Breast epithelium (tissue), 3 donors: ENCODE measurements at regions not wholly inside any gene's neighbourhood (a gene's known extent, or its start where the extent isn't known, plus 50 kb on each side); places are given as distances from the start of the nearest gene placed in this dataset.

Source experiments
- POLR2A ChIP-seq: fragments of 450-650 bp; IDR thresholded peaks from one replicate; pipeline ENCODE4 v1.6.1; 2016; ENCODE audit warnings: antibody characterized with exemption, mild to moderate bottlenecking, moderate library complexity
- TF ChIP-seq, protein P1 (sequence below), 3 donors: fragments of 450-650 bp; IDR thresholded peaks; one replicate each; pipeline ENCODE4 v1.5.1; 2016 to 2017; ENCODE audit warnings: antibody characterized with exemption in 3 of 3, mild to moderate bottlenecking in 3 of 3, moderate library complexity in 3 of 3

DNA sequence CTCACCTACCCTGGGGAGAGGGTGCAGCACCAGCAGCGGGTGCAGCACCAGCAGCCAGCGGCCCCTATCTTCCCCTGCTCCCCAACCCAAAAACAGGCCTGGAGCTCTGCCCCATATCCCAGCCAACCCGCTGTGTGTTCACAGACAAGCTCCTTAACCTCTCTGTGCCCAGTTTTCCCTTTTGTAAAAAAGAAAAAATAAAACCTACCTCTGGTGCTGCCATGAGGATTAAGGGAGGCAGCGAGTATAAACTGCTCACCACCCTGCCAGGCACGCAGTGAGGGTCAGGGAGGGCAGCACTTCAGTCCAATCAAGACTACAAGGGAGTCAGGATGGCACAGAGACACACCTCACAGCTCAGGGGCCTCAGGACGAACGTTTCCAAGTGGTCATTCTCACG is 163.3 kb downstream of the NUP210 start:
- TF ChIP-seq, protein P1, sequence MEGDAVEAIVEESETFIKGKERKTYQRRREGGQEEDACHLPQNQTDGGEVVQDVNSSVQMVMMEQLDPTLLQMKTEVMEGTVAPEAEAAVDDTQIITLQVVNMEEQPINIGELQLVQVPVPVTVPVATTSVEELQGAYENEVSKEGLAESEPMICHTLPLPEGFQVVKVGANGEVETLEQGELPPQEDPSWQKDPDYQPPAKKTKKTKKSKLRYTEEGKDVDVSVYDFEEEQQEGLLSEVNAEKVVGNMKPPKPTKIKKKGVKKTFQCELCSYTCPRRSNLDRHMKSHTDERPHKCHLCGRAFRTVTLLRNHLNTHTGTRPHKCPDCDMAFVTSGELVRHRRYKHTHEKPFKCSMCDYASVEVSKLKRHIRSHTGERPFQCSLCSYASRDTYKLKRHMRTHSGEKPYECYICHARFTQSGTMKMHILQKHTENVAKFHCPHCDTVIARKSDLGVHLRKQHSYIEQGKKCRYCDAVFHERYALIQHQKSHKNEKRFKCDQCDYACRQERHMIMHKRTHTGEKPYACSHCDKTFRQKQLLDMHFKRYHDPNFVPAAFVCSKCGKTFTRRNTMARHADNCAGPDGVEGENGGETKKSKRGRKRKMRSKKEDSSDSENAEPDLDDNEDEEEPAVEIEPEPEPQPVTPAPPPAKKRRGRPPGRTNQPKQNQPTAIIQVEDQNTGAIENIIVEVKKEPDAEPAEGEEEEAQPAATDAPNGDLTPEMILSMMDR (IDR thresholded peaks at IDR 0.05): no peak
- TF ChIP-seq POLR2A: no peak
